WTC11 (cell line): ENCODE measurements at regions not wholly inside any gene's neighbourhood (a gene's known extent, or its start where the extent isn't known, plus 50 kb on each side); places are given as distances from the start of the nearest gene placed in this dataset.

Experiments
- ATAC-seq: fragments of 200-7000 bp; cut with Tn5 transposase; 2 replicates; pipeline ENCODE4 v1.10.0; 2021; ENCODE audit warnings: mild to moderate bottlenecking, moderate library complexity
- CTCF ChIA-PET: fragments of 300-600 bp; sonication (Branson Sonifier 250); formaldehyde crosslinking; loops from one replicate; lab custom pipeline; 2021; ENCODE audit warnings: antibody characterized with exemption; lab: Charles Lee
- POLR2A ChIA-PET: fragments of 350-600 bp; sonication (Branson Sonifier 250); formaldehyde crosslinking; loops from one replicate; lab custom pipeline; 2021; ENCODE audit warnings: antibody characterized with exemption; lab: Charles Lee
- DNase-seq: peaks from one replicate; pipeline ENCODE4 v3.0.0; 2021; ENCODE audit warnings: low spot score
- H3K27ac Mint-ChIP-seq: 2 replicates; pipeline ENCODE4 v1.8.0; 2021; ENCODE audit warnings: mixed read lengths
- H3K27me3 Mint-ChIP-seq: 2 replicates; pipeline ENCODE4 v1.8.0; 2021; ENCODE audit warnings: low read depth, mild to moderate bottlenecking, moderate library complexity, mixed read lengths
- H3K36me3 Mint-ChIP-seq: 2 replicates; pipeline ENCODE4 v1.8.0; 2021; ENCODE audit warnings: mixed read lengths
- H3K4me1 Mint-ChIP-seq: 2 replicates; pipeline ENCODE4 v1.8.0; 2022; ENCODE audit warnings: mixed read lengths
- H3K4me3 Mint-ChIP-seq: 2 replicates; pipeline ENCODE4 v1.8.0; 2021; ENCODE audit warnings: mild to moderate bottlenecking, moderate library complexity, mixed read lengths
- H3K9me3 Mint-ChIP-seq: 2 replicates; pipeline ENCODE4 v1.8.0; 2021; ENCODE audit warnings: mixed read lengths
- ELF4 ChIP-seq: sonication (generic); formaldehyde crosslinking; IDR thresholded peaks from 2 replicates; pipeline ENCODE4 v1.8.1; 2022; ENCODE audit warnings: low read depth, mild to moderate bottlenecking, moderate library complexity, missing genetic modification reagents
- ESRRA ChIP-seq: sonication (generic); formaldehyde crosslinking; IDR thresholded peaks from 2 replicates; pipeline ENCODE4 v1.8.1; 2022; ENCODE audit warnings: mild to moderate bottlenecking, missing genetic modification reagents, borderline replicate concordance
- FOXP4 ChIP-seq: sonication (generic); formaldehyde crosslinking; IDR thresholded peaks from 2 replicates; pipeline ENCODE4 v1.8.0; 2022; ENCODE audit warnings: mild to moderate bottlenecking, missing genetic modification reagents
- HMGA2 ChIP-seq: fragments of 250-450 bp; sonication (Bioruptor Pico); IDR thresholded peaks from 2 replicates; pipeline ENCODE4 v1.4.0; 2021; ENCODE audit warnings: mild to moderate bottlenecking, moderate library complexity
- IRF1 ChIP-seq: sonication (generic); formaldehyde crosslinking; IDR thresholded peaks from 2 replicates; pipeline ENCODE4 v1.8.0; 2023; ENCODE audit warnings: missing genetic modification reagents
- IRF2 ChIP-seq: sonication (generic); formaldehyde crosslinking; IDR thresholded peaks from 2 replicates; pipeline ENCODE4 v1.8.0; 2022; ENCODE audit warnings: low read depth, missing genetic modification reagents, borderline replicate concordance
- JUN ChIP-seq: sonication (generic); formaldehyde crosslinking; IDR thresholded peaks from 2 replicates; pipeline ENCODE4 v1.8.0; 2023; ENCODE audit warnings: mild to moderate bottlenecking, missing genetic modification reagents
- NR1H2 ChIP-seq: sonication (generic); formaldehyde crosslinking; IDR thresholded peaks from 2 replicates; pipeline ENCODE4 v1.9.0; 2021; ENCODE audit warnings: mild to moderate bottlenecking, moderate library complexity, missing genetic modification reagents
- PRRX2 ChIP-seq: fragments of 250-450 bp; sonication (Bioruptor Pico); IDR thresholded peaks from 2 replicates; pipeline ENCODE4 v1.8.0; 2021; ENCODE audit warnings: mild to moderate bottlenecking
- RORB ChIP-seq: fragments of 250-450 bp; sonication (Bioruptor Pico); IDR thresholded peaks from 2 replicates; pipeline ENCODE4 v1.9.0; 2021; ENCODE audit warnings: mild to moderate bottlenecking
- TCF7 ChIP-seq: sonication (generic); formaldehyde crosslinking; IDR thresholded peaks from 2 replicates; pipeline ENCODE4 v1.8.0; 2022; ENCODE audit warnings: mild to moderate bottlenecking, low read depth, missing genetic modification reagents, moderate library complexity
- ZNF121 ChIP-seq: sonication (generic); formaldehyde crosslinking; IDR thresholded peaks from 2 replicates; pipeline ENCODE4 v1.8.0; 2023; ENCODE audit warnings: missing genetic modification reagents
- ZNF219 ChIP-seq: sonication (generic); formaldehyde crosslinking; IDR thresholded peaks from 2 replicates; pipeline ENCODE4 v1.8.0; 2023; ENCODE audit warnings: missing genetic modification reagents, mild to moderate bottlenecking, borderline replicate concordance
- TF ChIP-seq, protein P1 (sequence below): sonication (generic); formaldehyde crosslinking; IDR thresholded peaks from 2 replicates; pipeline ENCODE4 v1.8.0; 2023; ENCODE audit warnings: missing genetic modification reagents, mild to moderate bottlenecking, borderline replicate concordance
- TF ChIP-seq, protein P2 (sequence below): fragments of 250-450 bp; sonication (Bioruptor Pico); IDR thresholded peaks from 2 replicates; pipeline ENCODE4 v1.9.0; 2021; ENCODE audit warnings: mild to moderate bottlenecking
- TF ChIP-seq, protein P3 (sequence below): sonication (generic); formaldehyde crosslinking; IDR thresholded peaks from 2 replicates; pipeline ENCODE4 v1.8.1; 2023; ENCODE audit warnings: mild to moderate bottlenecking, moderate library complexity, missing genetic modification reagents
- TF ChIP-seq, protein P4 (sequence below): sonication (generic); formaldehyde crosslinking; conservative IDR thresholded peaks from 2 replicates; pipeline ENCODE4 v1.8.1; 2022; ENCODE audit warnings: mild to moderate bottlenecking, missing genetic modification reagents

DNA sequence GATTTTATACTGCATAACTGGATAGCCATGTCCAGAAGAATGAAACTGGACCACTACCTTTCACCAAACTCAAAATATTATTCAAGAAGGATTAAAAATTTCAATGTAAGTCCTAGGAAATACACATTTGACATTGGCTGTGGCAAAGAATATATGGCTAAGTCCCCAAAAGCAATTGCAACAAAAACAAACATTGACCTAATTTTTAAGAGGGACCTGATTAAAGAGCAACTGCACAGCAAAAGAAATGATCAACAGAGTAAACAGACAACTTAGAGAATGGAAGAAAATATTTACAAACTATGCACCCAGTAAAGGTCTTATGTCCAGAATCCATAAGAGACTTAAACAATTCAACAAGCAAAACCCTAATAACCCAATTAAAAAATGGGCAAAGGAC is 1313.0 kb upstream of the GBE1 start (continued):
- TF ChIP-seq, protein P1, sequence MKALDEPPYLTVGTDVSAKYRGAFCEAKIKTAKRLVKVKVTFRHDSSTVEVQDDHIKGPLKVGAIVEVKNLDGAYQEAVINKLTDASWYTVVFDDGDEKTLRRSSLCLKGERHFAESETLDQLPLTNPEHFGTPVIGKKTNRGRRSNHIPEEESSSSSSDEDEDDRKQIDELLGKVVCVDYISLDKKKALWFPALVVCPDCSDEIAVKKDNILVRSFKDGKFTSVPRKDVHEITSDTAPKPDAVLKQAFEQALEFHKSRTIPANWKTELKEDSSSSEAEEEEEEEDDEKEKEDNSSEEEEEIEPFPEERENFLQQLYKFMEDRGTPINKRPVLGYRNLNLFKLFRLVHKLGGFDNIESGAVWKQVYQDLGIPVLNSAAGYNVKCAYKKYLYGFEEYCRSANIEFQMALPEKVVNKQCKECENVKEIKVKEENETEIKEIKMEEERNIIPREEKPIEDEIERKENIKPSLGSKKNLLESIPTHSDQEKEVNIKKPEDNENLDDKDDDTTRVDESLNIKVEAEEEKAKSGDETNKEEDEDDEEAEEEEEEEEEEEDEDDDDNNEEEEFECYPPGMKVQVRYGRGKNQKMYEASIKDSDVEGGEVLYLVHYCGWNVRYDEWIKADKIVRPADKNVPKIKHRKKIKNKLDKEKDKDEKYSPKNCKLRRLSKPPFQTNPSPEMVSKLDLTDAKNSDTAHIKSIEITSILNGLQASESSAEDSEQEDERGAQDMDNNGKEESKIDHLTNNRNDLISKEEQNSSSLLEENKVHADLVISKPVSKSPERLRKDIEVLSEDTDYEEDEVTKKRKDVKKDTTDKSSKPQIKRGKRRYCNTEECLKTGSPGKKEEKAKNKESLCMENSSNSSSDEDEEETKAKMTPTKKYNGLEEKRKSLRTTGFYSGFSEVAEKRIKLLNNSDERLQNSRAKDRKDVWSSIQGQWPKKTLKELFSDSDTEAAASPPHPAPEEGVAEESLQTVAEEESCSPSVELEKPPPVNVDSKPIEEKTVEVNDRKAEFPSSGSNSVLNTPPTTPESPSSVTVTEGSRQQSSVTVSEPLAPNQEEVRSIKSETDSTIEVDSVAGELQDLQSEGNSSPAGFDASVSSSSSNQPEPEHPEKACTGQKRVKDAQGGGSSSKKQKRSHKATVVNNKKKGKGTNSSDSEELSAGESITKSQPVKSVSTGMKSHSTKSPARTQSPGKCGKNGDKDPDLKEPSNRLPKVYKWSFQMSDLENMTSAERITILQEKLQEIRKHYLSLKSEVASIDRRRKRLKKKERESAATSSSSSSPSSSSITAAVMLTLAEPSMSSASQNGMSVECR (CRISPR knock-in tag) = no peak
- TF ChIP-seq ZNF121 (no peak), RORB (no peak), IRF2 (CRISPR knock-in tag) (no peak)
- TF ChIP-seq, all 79 proteins: peak for 0

DNA sequence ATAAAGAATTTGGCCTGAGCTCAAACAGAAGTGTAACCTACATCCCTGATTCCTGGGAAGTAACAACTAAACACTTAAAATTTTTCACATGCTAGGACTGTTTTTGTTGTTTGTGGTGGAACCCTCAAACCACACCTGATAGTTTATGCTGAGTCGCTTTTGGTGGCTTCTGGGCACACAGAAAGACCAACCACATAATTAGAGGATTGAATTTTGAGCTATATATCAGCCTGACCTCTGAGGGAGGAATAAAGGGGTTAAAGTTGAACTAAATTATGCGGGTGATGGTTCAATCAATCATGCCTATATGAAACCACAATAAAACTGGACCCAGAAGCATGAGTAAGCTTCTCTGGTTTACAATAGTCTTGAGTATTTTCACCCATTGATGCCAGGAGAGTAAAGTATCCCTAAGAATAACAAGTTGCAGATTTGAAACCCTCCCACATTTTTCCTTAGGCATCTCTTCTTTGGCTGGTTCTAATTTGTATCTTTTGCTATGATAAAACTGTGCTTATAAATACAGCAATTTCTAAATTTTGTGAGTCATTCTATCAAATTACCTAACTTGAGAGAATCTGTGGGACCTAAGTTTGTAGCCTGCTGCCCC is 1304.5 kb upstream of the GBE1 start:
- peaks cover 28% of the 10 kb centered on the region for H3K9me3 Mint-ChIP-seq
- CTCF ChIA-PET = no interaction called here
- H3K27ac Mint-ChIP-seq = no peak overlapping the region
- POLR2A ChIA-PET = no interaction called here
- no peaks in the 10 kb centered on the region for H3K27me3 Mint-ChIP-seq
- H3K36me3 Mint-ChIP-seq = peaks cover 19% of the 10 kb centered on the region
- no peak for DNase-seq
- H3K4me1 Mint-ChIP-seq = peaks cover 9% of the 10 kb centered on the region
- ATAC-seq = no peak
- TF ChIP-seq, protein P2, sequence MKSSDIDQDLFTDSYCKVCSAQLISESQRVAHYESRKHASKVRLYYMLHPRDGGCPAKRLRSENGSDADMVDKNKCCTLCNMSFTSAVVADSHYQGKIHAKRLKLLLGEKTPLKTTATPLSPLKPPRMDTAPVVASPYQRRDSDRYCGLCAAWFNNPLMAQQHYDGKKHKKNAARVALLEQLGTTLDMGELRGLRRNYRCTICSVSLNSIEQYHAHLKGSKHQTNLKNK (CRISPR knock-in tag) = no peak
- TF ChIP-seq ESRRA (CRISPR knock-in tag) (no peak), TCF7 (CRISPR knock-in tag) (no peak), IRF1 (CRISPR knock-in tag) (no peak)
- TF ChIP-seq, protein P3, sequence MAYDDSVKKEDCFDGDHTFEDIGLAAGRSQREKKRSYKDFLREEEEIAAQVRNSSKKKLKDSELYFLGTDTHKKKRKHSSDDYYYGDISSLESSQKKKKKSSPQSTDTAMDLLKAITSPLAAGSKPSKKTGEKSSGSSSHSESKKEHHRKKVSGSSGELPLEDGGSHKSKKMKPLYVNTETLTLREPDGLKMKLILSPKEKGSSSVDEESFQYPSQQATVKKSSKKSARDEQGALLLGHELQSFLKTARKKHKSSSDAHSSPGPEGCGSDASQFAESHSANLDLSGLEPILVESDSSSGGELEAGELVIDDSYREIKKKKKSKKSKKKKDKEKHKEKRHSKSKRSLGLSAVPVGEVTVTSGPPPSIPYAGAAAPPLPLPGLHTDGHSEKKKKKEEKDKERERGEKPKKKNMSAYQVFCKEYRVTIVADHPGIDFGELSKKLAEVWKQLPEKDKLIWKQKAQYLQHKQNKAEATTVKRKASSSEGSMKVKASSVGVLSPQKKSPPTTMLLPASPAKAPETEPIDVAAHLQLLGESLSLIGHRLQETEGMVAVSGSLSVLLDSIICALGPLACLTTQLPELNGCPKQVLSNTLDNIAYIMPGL (CRISPR knock-in tag) = no peak
- TF ChIP-seq, protein P4, sequence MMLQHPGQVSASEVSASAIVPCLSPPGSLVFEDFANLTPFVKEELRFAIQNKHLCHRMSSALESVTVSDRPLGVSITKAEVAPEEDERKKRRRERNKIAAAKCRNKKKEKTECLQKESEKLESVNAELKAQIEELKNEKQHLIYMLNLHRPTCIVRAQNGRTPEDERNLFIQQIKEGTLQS (CRISPR knock-in tag) = no peak
- no peak overlapping the region for H3K4me3 Mint-ChIP-seq

GRCh38 chr3:83063446-83063845 is 1302.0 kb upstream of the GBE1 start:
- TF ChIP-seq HMGA2 (CRISPR knock-in tag) = no peak
- no peak for TF ChIP-seq FOXP4
- no peak for TF ChIP-seq PRRX2 (CRISPR knock-in tag)
- no peak for TF ChIP-seq JUN (CRISPR knock-in tag)
- no peak for TF ChIP-seq ELF4 (CRISPR knock-in tag)
- TF ChIP-seq RORB = no peak
- no peak for TF ChIP-seq ZNF219 (CRISPR knock-in tag)
- TF ChIP-seq NR1H2 (CRISPR knock-in tag) = no peak
- Mint-ChIP-seq H3K4me3 (no peak overlapping the region), H3K9me3 (peaks cover 45% of the 10 kb centered on the region), H3K4me1 (peaks cover 9% of the 10 kb centered on the region), H3K27me3 (no peaks in the 10 kb centered on the region), H3K27ac (no peak overlapping the region), H3K36me3 (peaks cover 34% of the 10 kb centered on the region)
- ChIA-PET CTCF (no interaction called here), POLR2A (no interaction called here)
- ATAC-seq = no peak
- DNase-seq = no peak
